Right atrium auricular region (tissue), 2 donors: ENCODE measurements at regions not wholly inside any gene's neighbourhood (a gene's known extent, or its start where the extent isn't known, plus 50 kb on each side); places are given as distances from the start of the nearest gene placed in this dataset.

Experiments
- DNase-seq: peaks from one replicate; pipeline ENCODE4 v3.0.0-alpha.2; 2019; ENCODE audit warnings: low spot score
- H3K27ac ChIP-seq, 2 donors: fragments of 200-600 bp; sonication (generic); 1 replicate in 1 of 2; 2 replicates in 1 of 2; pipeline ENCODE4 v1.5.1; 2016 to 2019
- H3K27me3 ChIP-seq, 2 donors: fragments of 200-600 bp; sonication (generic); one replicate each; pipeline versions ENCODE4 v1.5.1 to v1.6.0; 2017 to 2019
- H3K36me3 ChIP-seq: fragments of 200-600 bp; sonication (generic); one replicate; pipeline ENCODE4 v1.5.1; 2016
- H3K4me1 ChIP-seq, 2 donors: fragments of 200-600 bp; sonication (generic); one replicate each; pipeline versions ENCODE4 v1.5.1 to v1.6.0; 2017 to 2019
- H3K4me3 ChIP-seq, 2 donors: fragments of 200-600 bp; sonication (generic); 1 replicate in 1 of 2; 2 replicates in 1 of 2; pipeline ENCODE4 v1.5.1; 2017 to 2019; ENCODE audit warnings: mild to moderate bottlenecking in 1 of 2, moderate library complexity in 1 of 2
- H3K9me3 ChIP-seq, 2 donors: fragments of 200-600 bp; sonication (generic); one replicate each; pipeline ENCODE4 v1.5.1; 2019
- CTCF ChIP-seq, 2 donors: fragments of 200-600 bp; sonication (generic); IDR thresholded peaks; one replicate each; pipeline ENCODE4 v1.5.1; 2019; ENCODE audit warnings: antibody characterized with exemption in 2 of 2

- H3K4me3 ChIP-seq, result no peak overlapping the region
- TF ChIP-seq CTCF (IDR thresholded peaks at IDR 0.05), result no peak
- H3K27me3 ChIP-seq, result no peaks in the 10 kb centered on the region
- H3K4me1 ChIP-seq, result no peaks in the 10 kb centered on the region
- peaks cover 0 to 6% of the 10 kb centered on the region in 2 donors for H3K9me3 ChIP-seq
- no peak overlapping the region for H3K27ac ChIP-seq
- DNase-seq, result no peak
- H3K36me3 ChIP-seq, result no peaks in the 10 kb centered on the region
Observed at GRCh38 chr4:154047733-154048132, 258.9 kb upstream of the SFRP2 start.

GRCh38 chr4:154044742-154045485 lies 256.0 kb upstream of the SFRP2 start:
- Histone ChIP-seq H3K4me3 (no peak overlapping the region), H3K4me1 (no peaks in the 10 kb centered on the region), H3K27me3 (no peaks in the 10 kb centered on the region), H3K36me3 (no peaks in the 10 kb centered on the region), H3K9me3 (no peaks in the 10 kb centered on the region), H3K27ac (no peak overlapping the region)
- DNase-seq, result no peak
- TF ChIP-seq CTCF (IDR thresholded peaks at IDR 0.05), result no peak

GRCh38 chr4:154044108-154044531 lies 255.2 kb upstream of the SFRP2 start:
- Histone ChIP-seq H3K4me3 (no peak overlapping the region), H3K27ac (no peak overlapping the region), H3K36me3 (no peaks in the 10 kb centered on the region), H3K9me3 (no peaks in the 10 kb centered on the region), H3K27me3 (no peaks in the 10 kb centered on the region), H3K4me1 (no peaks in the 10 kb centered on the region)
- no peak for TF ChIP-seq CTCF (IDR thresholded peaks at IDR 0.05)
- DNase-seq, result no peak

- Histone ChIP-seq H3K27me3 (no peaks in the 10 kb centered on the region), H3K36me3 (no peaks in the 10 kb centered on the region), H3K4me3 (no peak overlapping the region), H3K9me3 (no peaks in the 10 kb centered on the region), H3K27ac (no peak overlapping the region), H3K4me1 (no peaks in the 10 kb centered on the region)
- DNase-seq, result no peak
- no peak for TF ChIP-seq CTCF (IDR thresholded peaks at IDR 0.05)
Observed at GRCh38 chr4:154041640-154042039, 252.8 kb upstream of the SFRP2 start.

GRCh38 chr4:154039435-154040343 lies 250.8 kb upstream of the SFRP2 start:
- Histone ChIP-seq H3K4me3 (no peak overlapping the region), H3K9me3 (no peaks in the 10 kb centered on the region), H3K36me3 (no peaks in the 10 kb centered on the region), H3K4me1 (no peaks in the 10 kb centered on the region), H3K27me3 (no peaks in the 10 kb centered on the region), H3K27ac (no peak overlapping the region)
- no peak for DNase-seq
- no peak for TF ChIP-seq CTCF (IDR thresholded peaks at IDR 0.05)
